HG03342 (cell line): ENCODE measurements at regions not wholly inside any gene's neighbourhood (a gene's known extent, or its start where the extent isn't known, plus 50 kb on each side); places are given as distances from the start of the nearest gene placed in this dataset.
"Not testable (repeated sequence)": the region's sequence is repeated elsewhere in the genome, so short reads cannot be mapped to it uniquely, and the experiment has no call there.

ENCODE experiments used
- ATAC-seq: cut with Tn5 transposase; IDR thresholded peaks from one replicate; pipeline ENCODE4 v1.9.1; 2021; ENCODE audit warnings: mild to moderate bottlenecking, moderate library complexity; ENCODE audit not compliant: unreplicated experiment

GRCh38 chr6:119533603-119534279, 184.2 kb upstream of the MAN1A1 start:
- ATAC-seq: peak; percentile 62

GRCh38 chr6:119527231-119527578, 177.6 kb upstream of the MAN1A1 start:
- no peak for ATAC-seq

GRCh38 chr6:119526561-119527230, 177.1 kb upstream of the MAN1A1 start:
- ATAC-seq: no peak

GRCh38 chr6:119524410-119524809, 174.8 kb upstream of the MAN1A1 start:
- ATAC-seq: no peak

GRCh38 chr6:119523556-119523955, 174.0 kb upstream of the MAN1A1 start:
- no peak for ATAC-seq

- ATAC-seq: no peak
Observed at GRCh38 chr6:119521251-119521650, 171.7 kb upstream of the MAN1A1 start.

- ATAC-seq: no peak
Observed at GRCh38 chr6:119517428-119517827, 167.9 kb upstream of the MAN1A1 start.

GRCh38 chr6:119514345-119514744, 164.8 kb upstream of the MAN1A1 start:
- no peak for ATAC-seq

- no peak for ATAC-seq
Observed at GRCh38 chr6:119511024-119511423, 161.5 kb upstream of the MAN1A1 start.

- ATAC-seq: no peak
Observed at GRCh38 chr6:119510246-119510645, 160.7 kb upstream of the MAN1A1 start.

- ATAC-seq: no peak
Observed at GRCh38 chr6:119506631-119507174, 157.1 kb upstream of the MAN1A1 start.

- peak; percentile 97 for ATAC-seq
Observed at GRCh38 chr6:119501798-119502483, 152.4 kb upstream of the MAN1A1 start.

GRCh38 chr6:119499797-119500196, 150.2 kb upstream of the MAN1A1 start:
- ATAC-seq: no peak

- ATAC-seq: no peak
Observed at GRCh38 chr6:119497988-119498727, 148.6 kb upstream of the MAN1A1 start.

- ATAC-seq: no peak
Observed at GRCh38 chr6:119495230-119495683, 145.7 kb upstream of the MAN1A1 start.

GRCh38 chr6:119493980-119494379, 144.4 kb upstream of the MAN1A1 start:
- no peak for ATAC-seq

- ATAC-seq: not testable (repeated sequence)
Observed at GRCh38 chr6:119491112-119491511, 141.6 kb upstream of the MAN1A1 start.

GRCh38 chr6:119490050-119490449, 140.5 kb upstream of the MAN1A1 start:
- ATAC-seq: not testable (repeated sequence)

GRCh38 chr6:119484598-119484997, 135.0 kb upstream of the MAN1A1 start:
- no peak for ATAC-seq

- ATAC-seq: no peak
Observed at GRCh38 chr6:119483908-119484307, 134.3 kb upstream of the MAN1A1 start.

GRCh38 chr6:119482850-119483285, 133.3 kb upstream of the MAN1A1 start:
- ATAC-seq: no peak
